A549 (cell line): ENCODE measurements at regions not wholly inside any gene's neighbourhood (a gene's known extent, or its start where the extent isn't known, plus 50 kb on each side); places are given as distances from the start of the nearest gene placed in this dataset.

Source experiments
- ATAC-seq, 2 experiments: fragments of 200-7000 bp in 1 of 2; fragments of >200 bp in 1 of 2; cut with Nextera tagmentation in 1 of 2; cut with Tn5 transposase in 1 of 2; 3 replicates each; pipeline versions ENCODE4 v1.8.0 to v1.9.1; 2018 to 2020; ENCODE audit warnings: mild to moderate bottlenecking in 1 of 2, moderate library complexity in 1 of 2
- CTCF ChIA-PET: fragments of 300-600 bp; sonication (Branson Sonifier 250); formaldehyde crosslinking; extraction: SDS; loops from one replicate; lab custom pipeline; 2021; ENCODE audit warnings: antibody characterized with exemption, inconsistent platforms; lab: Yijun Ruan, JAX
- POLR2A ChIA-PET: fragments of 350-600 bp; formaldehyde crosslinking; extraction: SDS; loops from one replicate; lab custom pipeline; 2021; ENCODE audit warnings: antibody characterized with exemption, inconsistent platforms; lab: Yijun Ruan, JAX
- DNase-seq, 2 experiments: peaks; one replicate each; pipeline versions ENCODE4 v3.0.0 to v3.0.0-alpha.2; 2011 to 2016; ENCODE audit warnings: low read depth in 1 of 2, low spot score in 1 of 2
- FAIRE-seq: peaks from 2 replicates; lab custom pipeline; 2011; peaks lifted over from hg19 to GRCh38; lab: Jason Lieb, UNC
- H3K27ac ChIP-seq, 2 experiments: fragments of >200 bp; sonication (Bioruptor Twin); formaldehyde crosslinking; 3 replicates each; pipeline ENCODE4 v1.5.1; 2016 to 2017
- H3K4me1 ChIP-seq: fragments of >200 bp; sonication (Bioruptor Twin); formaldehyde crosslinking; 3 replicates; pipeline ENCODE4 v1.6.1; 2016
- H3K4me2 ChIP-seq: fragments of >200 bp; sonication (Bioruptor Twin); formaldehyde crosslinking; 3 replicates; pipeline ENCODE4 v1.6.1; 2016
- H3K4me3 ChIP-seq: fragments of >200 bp; sonication (Bioruptor Twin); formaldehyde crosslinking; 3 replicates; pipeline ENCODE4 v1.5.1; 2016
- H3K9me3 ChIP-seq: fragments of >200 bp; sonication (Bioruptor Twin); formaldehyde crosslinking; 3 replicates; pipeline ENCODE4 v1.6.1; 2016
- BCL3 ChIP-seq: fragments of >200 bp; sonication (Bioruptor Twin); formaldehyde crosslinking; IDR thresholded peaks from 3 replicates; pipeline ENCODE4 v1.6.1; 2016
- BHLHE40 ChIP-seq: IDR thresholded peaks from 2 replicates; pipeline ENCODE4 v1.6.1; 2012; ENCODE audit warnings: low read depth, low read length, inconsistent platforms
- CBX2 ChIP-seq: fragments of 200-600 bp; sonication (generic); IDR thresholded peaks from 2 replicates; pipeline ENCODE4 v1.6.1; 2016; ENCODE audit warnings: low read depth, mild to moderate bottlenecking, borderline replicate concordance
- CHD2 ChIP-seq: fragments of 150-350 bp; IDR thresholded peaks from 2 replicates; pipeline ENCODE4 v1.6.1; 2014; ENCODE audit warnings: low read length; ENCODE audit not compliant: partially characterized antibody
- CHD4 ChIP-seq: fragments of 200-600 bp; sonication (generic); IDR thresholded peaks from 2 replicates; pipeline ENCODE4 v1.6.1; 2016; ENCODE audit warnings: antibody characterized with exemption, mild to moderate bottlenecking, borderline replicate concordance
- ESRRA ChIP-seq: fragments of 150-350 bp; IDR thresholded peaks from 2 replicates; pipeline ENCODE4 v1.6.1; 2014; ENCODE audit warnings: mild to moderate bottlenecking, low read length, borderline replicate concordance
- HDAC2 ChIP-seq: fragments of 200-600 bp; sonication (generic); IDR thresholded peaks from 2 replicates; pipeline ENCODE4 v1.6.1; 2016
- HEYL ChIP-seq: fragments of 250-450 bp; sonication (Bioruptor Pico); IDR thresholded peaks from 2 replicates; pipeline ENCODE4 v1.8.0; 2021; ENCODE audit warnings: mild to moderate bottlenecking, moderate library complexity
- HOXA7 ChIP-seq: fragments of 250-450 bp; sonication (Bioruptor Pico); IDR thresholded peaks from 2 replicates; pipeline ENCODE4 v1.5.0; 2020; ENCODE audit warnings: mild to moderate bottlenecking, moderate library complexity
- HOXB5 ChIP-seq: fragments of 250-450 bp; sonication (Bioruptor Pico); IDR thresholded peaks from 2 replicates; pipeline ENCODE4 v1.5.0; 2020; ENCODE audit warnings: mild to moderate bottlenecking, moderate library complexity
- JUNB ChIP-seq: fragments of >200 bp; sonication (Bioruptor Twin); formaldehyde crosslinking; IDR thresholded peaks from 2 replicates; pipeline ENCODE4 v1.6.1; 2016
- KDM5A ChIP-seq: fragments of 200-600 bp; sonication (generic); IDR thresholded peaks from 2 replicates; pipeline ENCODE4 v1.6.1; 2016; ENCODE audit warnings: antibody characterized with exemption, mild to moderate bottlenecking
- MAZ ChIP-seq: fragments of 150-350 bp; IDR thresholded peaks from 2 replicates; pipeline ENCODE4 v1.6.1; 2014; ENCODE audit warnings: antibody characterized with exemption, low read depth, low read length, borderline replicate concordance
- MYC ChIP-seq: IDR thresholded peaks from 2 replicates; pipeline ENCODE4 v1.6.1; 2012; ENCODE audit warnings: mild to moderate bottlenecking, inconsistent platforms, low read length, improper control_type of control experiment, borderline replicate concordance
- NFE2L2 ChIP-seq: fragments of 150-350 bp; conservative IDR thresholded peaks from 2 replicates; pipeline ENCODE4 v1.6.1; 2014; ENCODE audit warnings: low read length
- NPAS2 ChIP-seq: fragments of 250-450 bp; sonication (Bioruptor Pico); IDR thresholded peaks from 2 replicates; pipeline ENCODE4 v1.8.0; 2022; ENCODE audit warnings: mild to moderate bottlenecking, moderate library complexity, borderline replicate concordance
- PHF8 ChIP-seq: fragments of 200-600 bp; sonication (generic); IDR thresholded peaks from 2 replicates; pipeline ENCODE4 v1.6.1; 2016; ENCODE audit warnings: low read depth, mild to moderate bottlenecking, antibody characterized with exemption, moderate library complexity, borderline replicate concordance
- RCOR1 ChIP-seq: fragments of 150-350 bp; IDR thresholded peaks from 2 replicates; pipeline ENCODE4 v1.6.1; 2014; ENCODE audit warnings: antibody characterized with exemption, low read length, low read depth
- TFCP2L1 ChIP-seq: fragments of 250-450 bp; sonication (Bioruptor Pico); IDR thresholded peaks from 2 replicates; pipeline ENCODE4 v1.5.0; 2021; ENCODE audit warnings: mild to moderate bottlenecking
- TP53 ChIP-seq: fragments of 250-450 bp; sonication (Bioruptor Pico); IDR thresholded peaks from 2 replicates; pipeline ENCODE4 v1.5.0; 2021; ENCODE audit warnings: mild to moderate bottlenecking, moderate library complexity
- ZNF302 ChIP-seq: fragments of 250-450 bp; sonication (Bioruptor Pico); IDR thresholded peaks from 2 replicates; pipeline ENCODE4 v1.9.0; 2021; ENCODE audit warnings: inconsistent platforms, mild to moderate bottlenecking, moderate library complexity
- ZSCAN20 ChIP-seq: fragments of 250-450 bp; sonication (Bioruptor Pico); IDR thresholded peaks from 2 replicates; pipeline ENCODE4 v1.8.0; 2022; ENCODE audit warnings: mild to moderate bottlenecking, moderate library complexity
- whole genome bisulfite sequencing: methylation state at CpG from one replicate; pipeline ENCODE4 v1.1.6; 2017; ENCODE audit errors: missing lambda C conversion rate; 5-methylcytosine and 5-hydroxymethylcytosine counted together
- TF ChIP-seq, protein P1 (sequence below): fragments of >200 bp; sonication (Bioruptor Twin); formaldehyde crosslinking; IDR thresholded peaks from 2 replicates; pipeline ENCODE4 v1.6.1; 2016
- TF ChIP-seq, protein P2 (sequence below): IDR thresholded peaks from 2 replicates; pipeline ENCODE4 v1.6.1; 2012; ENCODE audit warnings: low read depth, borderline replicate concordance
- TF ChIP-seq, protein P3 (sequence below): IDR thresholded peaks from 2 replicates; pipeline ENCODE4 v1.6.1; 2012

GRCh38 chr16:29308644-29309546 is 97.6 kb downstream of the NPIPB11 start:
- no peak for ATAC-seq
- no peak for FAIRE-seq
- CTCF ChIA-PET: interaction anchor here (1.7 to 1.8 kb wide), 2 partner anchors 8 to 193 kb away, joined by 5 to 7 read pairs; no protein-coding TSS in a partner anchor
- no peak overlapping the region for H3K4me3 ChIP-seq
- H3K27ac ChIP-seq: peak overlapping the region in 1 of 2 experiments; percentile 56; a peak in 2 of 6 replicates
- H3K4me1 ChIP-seq: peaks cover 10% of the 10 kb centered on the region; the same call in 1 of the 3 replicates
- no peaks in the 10 kb centered on the region for H3K9me3 ChIP-seq
- POLR2A ChIA-PET: no interaction called here
- no peak for TF ChIP-seq NPAS2 (CRISPR knock-in tag)
- no peak for TF ChIP-seq HOXB5 (CRISPR knock-in tag)
- TF ChIP-seq ZSCAN20 (CRISPR knock-in tag): no peak
- no peak for TF ChIP-seq KDM5A
- TF ChIP-seq MAZ: no peak
- no peak for TF ChIP-seq ZNF302
- TF ChIP-seq RCOR1: no peak
- TF ChIP-seq MYC: no peak
- TF ChIP-seq BHLHE40: no peak
- H3K4me2 ChIP-seq: no peak overlapping the region
- WGBS: 83% methylated on average over 19 of the region's 20 CpGs
- no peak for DNase-seq

GRCh38 chr16:29307598-29308507 is 98.7 kb downstream of the NPIPB11 start:
- ATAC-seq: peak in 1 of 2 experiments; percentile 27; a peak in 3 of 6 replicates
- no peak overlapping the region for H3K4me2 ChIP-seq
- CTCF ChIA-PET: interaction anchor here (1.1 to 1.8 kb wide), 3 partner anchors 9 to 192 kb away, joined by 3 to 7 read pairs (median 5); no protein-coding TSS in a partner anchor

More at GRCh38 chr16:29307598-29308507, 98.7 kb downstream of the NPIPB11 start:
- peak overlapping the region in 1 of 2 experiments; percentile 56; a peak in 2 of 6 replicates for H3K27ac ChIP-seq
- TF ChIP-seq, protein P1, sequence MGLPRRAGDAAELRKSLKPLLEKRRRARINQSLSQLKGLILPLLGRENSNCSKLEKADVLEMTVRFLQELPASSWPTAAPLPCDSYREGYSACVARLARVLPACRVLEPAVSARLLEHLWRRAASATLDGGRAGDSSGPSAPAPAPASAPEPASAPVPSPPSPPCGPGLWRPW: no peak
- no peak for TF ChIP-seq TP53 (CRISPR knock-in tag)
- TF ChIP-seq BCL3: no peak
- TF ChIP-seq HDAC2: no peak
- TF ChIP-seq PHF8: no peak
- no peak for TF ChIP-seq HEYL (CRISPR knock-in tag)
- no peak for TF ChIP-seq CBX2
- no peak for TF ChIP-seq ZSCAN20 (CRISPR knock-in tag)
- TF ChIP-seq HOXB5 (CRISPR knock-in tag): no peak
- no peak for TF ChIP-seq ESRRA
- no peak for TF ChIP-seq MYC
- no peak for TF ChIP-seq NFE2L2
- TF ChIP-seq, protein P2, sequence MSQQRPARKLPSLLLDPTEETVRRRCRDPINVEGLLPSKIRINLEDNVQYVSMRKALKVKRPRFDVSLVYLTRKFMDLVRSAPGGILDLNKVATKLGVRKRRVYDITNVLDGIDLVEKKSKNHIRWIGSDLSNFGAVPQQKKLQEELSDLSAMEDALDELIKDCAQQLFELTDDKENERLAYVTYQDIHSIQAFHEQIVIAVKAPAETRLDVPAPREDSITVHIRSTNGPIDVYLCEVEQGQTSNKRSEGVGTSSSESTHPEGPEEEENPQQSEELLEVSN: no peak
- no peak for TF ChIP-seq JUNB
- no peak for TF ChIP-seq TFCP2L1
- no peak for TF ChIP-seq CHD2
- TF ChIP-seq, protein P3, sequence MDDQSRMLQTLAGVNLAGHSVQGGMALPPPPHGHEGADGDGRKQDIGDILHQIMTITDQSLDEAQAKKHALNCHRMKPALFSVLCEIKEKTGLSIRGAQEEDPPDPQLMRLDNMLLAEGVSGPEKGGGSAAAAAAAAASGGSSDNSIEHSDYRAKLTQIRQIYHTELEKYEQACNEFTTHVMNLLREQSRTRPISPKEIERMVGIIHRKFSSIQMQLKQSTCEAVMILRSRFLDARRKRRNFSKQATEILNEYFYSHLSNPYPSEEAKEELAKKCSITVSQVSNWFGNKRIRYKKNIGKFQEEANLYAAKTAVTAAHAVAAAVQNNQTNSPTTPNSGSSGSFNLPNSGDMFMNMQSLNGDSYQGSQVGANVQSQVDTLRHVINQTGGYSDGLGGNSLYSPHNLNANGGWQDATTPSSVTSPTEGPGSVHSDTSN: no peak
- TF ChIP-seq CHD4: no peak
- TF ChIP-seq BHLHE40: no peak
- no peak for TF ChIP-seq HOXA7 (CRISPR knock-in tag)
- TF ChIP-seq, all 56 proteins: peak for 0
- H3K9me3 ChIP-seq: no peaks in the 10 kb centered on the region
- FAIRE-seq (no peak), DNase-seq (peak in 1 of 2 experiments; percentile 21)
- peaks cover 10% of the 10 kb centered on the region; the same call in 1 of the 3 replicates for H3K4me1 ChIP-seq
- POLR2A ChIA-PET: no interaction called here
- H3K4me3 ChIP-seq: no peak overlapping the region
- 71% methylated on average over 19 of the region's 19 CpGs for WGBS
